ENCODE measurements at regions not wholly inside any gene's neighbourhood (a gene's known extent, or its start where the extent isn't known, plus 50 kb on each side); places are given as distances from the start of the nearest gene placed in this dataset.

DNA sequence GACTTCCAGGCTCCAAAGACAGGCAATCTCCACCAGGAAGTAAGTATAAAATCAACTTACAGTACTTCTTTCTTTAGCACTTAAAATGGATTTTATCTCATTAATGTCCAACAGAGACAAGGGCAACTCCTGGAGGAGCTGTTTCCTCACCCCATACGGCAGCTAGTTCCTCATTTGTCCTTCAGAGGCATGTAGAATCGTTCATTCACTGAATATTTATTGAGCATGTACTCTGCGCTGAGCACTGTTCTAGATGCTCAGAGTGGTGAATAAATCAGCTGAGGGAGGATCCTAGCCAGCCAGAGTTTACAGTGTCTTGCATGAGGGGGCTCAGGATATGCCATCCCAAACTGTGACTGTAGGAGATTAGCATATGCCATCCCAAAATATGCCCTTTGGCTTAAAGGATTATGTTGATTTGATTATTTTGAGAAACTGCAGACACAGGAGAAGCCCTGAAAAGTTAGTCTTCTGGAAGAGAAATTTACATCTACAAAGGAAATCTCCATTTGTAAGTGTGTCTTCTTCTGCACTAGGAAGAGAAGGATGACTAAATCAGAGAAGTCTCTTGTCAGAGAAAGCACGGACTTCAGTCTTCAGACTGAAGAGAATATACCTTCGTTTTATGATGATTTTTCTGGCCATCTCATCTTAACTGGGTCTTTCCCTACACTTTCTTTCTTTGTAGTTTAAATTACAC, 66.9 kb downstream of the BAMBI start:
- TF ChIP-seq POLR2A (IDR thresholded peaks at IDR 0.05; ENCODE audit: borderline replicate concordance, extremely low read depth, insufficient read depth, insufficient read length) = no peak
- TF ChIP-seq, protein P1, sequence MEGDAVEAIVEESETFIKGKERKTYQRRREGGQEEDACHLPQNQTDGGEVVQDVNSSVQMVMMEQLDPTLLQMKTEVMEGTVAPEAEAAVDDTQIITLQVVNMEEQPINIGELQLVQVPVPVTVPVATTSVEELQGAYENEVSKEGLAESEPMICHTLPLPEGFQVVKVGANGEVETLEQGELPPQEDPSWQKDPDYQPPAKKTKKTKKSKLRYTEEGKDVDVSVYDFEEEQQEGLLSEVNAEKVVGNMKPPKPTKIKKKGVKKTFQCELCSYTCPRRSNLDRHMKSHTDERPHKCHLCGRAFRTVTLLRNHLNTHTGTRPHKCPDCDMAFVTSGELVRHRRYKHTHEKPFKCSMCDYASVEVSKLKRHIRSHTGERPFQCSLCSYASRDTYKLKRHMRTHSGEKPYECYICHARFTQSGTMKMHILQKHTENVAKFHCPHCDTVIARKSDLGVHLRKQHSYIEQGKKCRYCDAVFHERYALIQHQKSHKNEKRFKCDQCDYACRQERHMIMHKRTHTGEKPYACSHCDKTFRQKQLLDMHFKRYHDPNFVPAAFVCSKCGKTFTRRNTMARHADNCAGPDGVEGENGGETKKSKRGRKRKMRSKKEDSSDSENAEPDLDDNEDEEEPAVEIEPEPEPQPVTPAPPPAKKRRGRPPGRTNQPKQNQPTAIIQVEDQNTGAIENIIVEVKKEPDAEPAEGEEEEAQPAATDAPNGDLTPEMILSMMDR (IDR thresholded peaks at IDR 0.05 in 2 of 3, conservative IDR thresholded peaks at IDR 0.05 in 1 of 3; ENCODE audit: borderline replicate concordance in 1 of 3, insufficient read depth in 1 of 3, low read depth in 2 of 3, low read length in 2 of 3) = no peak
- no peak for TF ChIP-seq YY1 (IDR thresholded peaks at IDR 0.05; ENCODE audit: extremely low read depth, insufficient replicate concordance, low read depth, low read length)
- TF ChIP-seq RAD21 (IDR thresholded peaks at IDR 0.05; ENCODE audit: low read depth) = no peak

Data from HCT116 (cell line).